ENCODE measurements at regions not wholly inside any gene's neighbourhood (a gene's known extent, or its start where the extent isn't known, plus 50 kb on each side); places are given as distances from the start of the nearest gene placed in this dataset.

- TF ChIP-seq, protein P1, sequence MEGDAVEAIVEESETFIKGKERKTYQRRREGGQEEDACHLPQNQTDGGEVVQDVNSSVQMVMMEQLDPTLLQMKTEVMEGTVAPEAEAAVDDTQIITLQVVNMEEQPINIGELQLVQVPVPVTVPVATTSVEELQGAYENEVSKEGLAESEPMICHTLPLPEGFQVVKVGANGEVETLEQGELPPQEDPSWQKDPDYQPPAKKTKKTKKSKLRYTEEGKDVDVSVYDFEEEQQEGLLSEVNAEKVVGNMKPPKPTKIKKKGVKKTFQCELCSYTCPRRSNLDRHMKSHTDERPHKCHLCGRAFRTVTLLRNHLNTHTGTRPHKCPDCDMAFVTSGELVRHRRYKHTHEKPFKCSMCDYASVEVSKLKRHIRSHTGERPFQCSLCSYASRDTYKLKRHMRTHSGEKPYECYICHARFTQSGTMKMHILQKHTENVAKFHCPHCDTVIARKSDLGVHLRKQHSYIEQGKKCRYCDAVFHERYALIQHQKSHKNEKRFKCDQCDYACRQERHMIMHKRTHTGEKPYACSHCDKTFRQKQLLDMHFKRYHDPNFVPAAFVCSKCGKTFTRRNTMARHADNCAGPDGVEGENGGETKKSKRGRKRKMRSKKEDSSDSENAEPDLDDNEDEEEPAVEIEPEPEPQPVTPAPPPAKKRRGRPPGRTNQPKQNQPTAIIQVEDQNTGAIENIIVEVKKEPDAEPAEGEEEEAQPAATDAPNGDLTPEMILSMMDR (IDR thresholded peaks at IDR 0.05), result no peak
- TF ChIP-seq ZFX (IDR thresholded peaks at IDR 0.05; ENCODE audit: borderline replicate concordance), result no peak
These were observed 332.9 kb downstream of the DSC3 start for GRCh38 chr18:30709595-30709994.
